Esophagus squamous epithelium (tissue), 4 donors: ENCODE measurements at regions not wholly inside any gene's neighbourhood (a gene's known extent, or its start where the extent isn't known, plus 50 kb on each side); places are given as distances from the start of the nearest gene placed in this dataset.

Experiments used
- POLR2A ChIP-seq, 4 donors: fragments of 450-650 bp; IDR thresholded peaks; one replicate each; pipeline ENCODE4 v1.6.1; 2017; ENCODE audit warnings: antibody characterized with exemption in 4 of 4, mild to moderate bottlenecking in 4 of 4, moderate library complexity in 3 of 4
- TF ChIP-seq, protein P1 (sequence below), 6 experiments: fragments of 450-650 bp in 4 of 6; fragments of 200-600 bp in 2 of 6; sonication (generic) in 2 of 6; IDR thresholded peaks; one replicate each; pipeline ENCODE4 v1.5.1; 2016 to 2019; ENCODE audit warnings: antibody characterized with exemption in 6 of 6, mild to moderate bottlenecking in 4 of 6, moderate library complexity in 4 of 6

DNA sequence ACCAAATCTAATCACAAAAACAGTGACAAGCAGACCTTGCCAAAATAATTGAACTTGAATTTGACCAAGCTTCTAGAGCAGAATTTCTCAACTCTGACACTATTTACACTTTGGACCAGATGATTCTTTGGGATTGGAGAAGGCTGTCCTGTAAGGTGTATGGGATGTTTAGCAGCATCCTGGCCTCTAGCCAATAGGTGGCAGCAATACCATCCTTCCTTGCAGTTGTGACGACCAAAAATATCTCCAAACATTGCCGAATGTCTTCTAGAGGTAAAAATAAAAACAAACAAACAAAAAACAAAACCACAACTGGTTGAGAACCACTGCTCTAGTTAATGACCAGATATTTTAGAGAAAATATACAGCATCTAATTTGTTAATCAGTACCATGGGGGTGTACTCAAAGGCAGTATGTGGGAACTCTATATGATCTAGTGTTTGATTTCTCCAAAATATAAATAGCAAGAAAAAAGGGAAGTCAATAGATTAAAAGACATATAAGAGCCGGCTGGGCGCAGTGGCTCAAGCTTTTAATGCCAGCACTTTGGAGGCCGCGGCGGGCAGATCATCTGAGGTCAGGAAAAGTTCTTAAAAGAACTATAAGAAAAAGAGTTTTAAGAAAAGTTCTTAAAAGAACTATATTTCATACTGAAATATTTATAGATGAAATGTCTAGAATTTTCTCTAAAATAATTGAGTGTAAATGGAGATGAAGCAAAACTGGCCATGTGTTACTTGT, 60.9 kb upstream of the ZNF527 start:
- TF ChIP-seq, protein P1, sequence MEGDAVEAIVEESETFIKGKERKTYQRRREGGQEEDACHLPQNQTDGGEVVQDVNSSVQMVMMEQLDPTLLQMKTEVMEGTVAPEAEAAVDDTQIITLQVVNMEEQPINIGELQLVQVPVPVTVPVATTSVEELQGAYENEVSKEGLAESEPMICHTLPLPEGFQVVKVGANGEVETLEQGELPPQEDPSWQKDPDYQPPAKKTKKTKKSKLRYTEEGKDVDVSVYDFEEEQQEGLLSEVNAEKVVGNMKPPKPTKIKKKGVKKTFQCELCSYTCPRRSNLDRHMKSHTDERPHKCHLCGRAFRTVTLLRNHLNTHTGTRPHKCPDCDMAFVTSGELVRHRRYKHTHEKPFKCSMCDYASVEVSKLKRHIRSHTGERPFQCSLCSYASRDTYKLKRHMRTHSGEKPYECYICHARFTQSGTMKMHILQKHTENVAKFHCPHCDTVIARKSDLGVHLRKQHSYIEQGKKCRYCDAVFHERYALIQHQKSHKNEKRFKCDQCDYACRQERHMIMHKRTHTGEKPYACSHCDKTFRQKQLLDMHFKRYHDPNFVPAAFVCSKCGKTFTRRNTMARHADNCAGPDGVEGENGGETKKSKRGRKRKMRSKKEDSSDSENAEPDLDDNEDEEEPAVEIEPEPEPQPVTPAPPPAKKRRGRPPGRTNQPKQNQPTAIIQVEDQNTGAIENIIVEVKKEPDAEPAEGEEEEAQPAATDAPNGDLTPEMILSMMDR (IDR thresholded peaks at IDR 0.05) = no peak
- no peak for TF ChIP-seq POLR2A (IDR thresholded peaks at IDR 0.05)
